BJ (cell line): ENCODE measurements at regions not wholly inside any gene's neighbourhood (a gene's known extent, or its start where the extent isn't known, plus 50 kb on each side); places are given as distances from the start of the nearest gene placed in this dataset.

Experiments used
- CTCF ChIA-PET: fragments of 350-600 bp; formaldehyde crosslinking; extraction: SDS; loops from one replicate; lab custom pipeline; 2021; ENCODE audit warnings: antibody characterized with exemption, inconsistent platforms; lab: Yijun Ruan, JAX
- POLR2A ChIA-PET: fragments of 300-600 bp; sonication (Branson Sonifier 250); formaldehyde crosslinking; extraction: SDS; loops from one replicate; lab custom pipeline; 2021; ENCODE audit warnings: antibody characterized with exemption; lab: Charles Lee
- DNase-seq: peaks from one replicate; pipeline ENCODE4 v3.0.0-alpha.2; 2011; ENCODE audit warnings: low read depth
- H3K27me3 ChIP-seq: 2 replicates; pipeline ENCODE4 v1.6.0; 2011; ENCODE audit warnings: low read length; ENCODE audit not compliant: control insufficient read depth, insufficient read depth
- H3K36me3 ChIP-seq: 2 replicates; pipeline ENCODE4 v1.5.1; 2011; ENCODE audit warnings: low read length; ENCODE audit not compliant: control insufficient read depth, insufficient read depth
- H3K4me3 ChIP-seq: 2 replicates; pipeline ENCODE4 v1.5.1; 2011; ENCODE audit warnings: low read depth, mild to moderate bottlenecking, control low read depth, low read length
- CTCF ChIP-seq: IDR thresholded peaks from 2 replicates; pipeline ENCODE4 v1.5.1; 2011; ENCODE audit warnings: low read depth, mild to moderate bottlenecking, control low read depth, inconsistent platforms, low read length, moderate library complexity; ENCODE audit not compliant: insufficient read depth

- POLR2A ChIA-PET = no interaction called here
- CTCF ChIA-PET = no interaction called here
- Histone ChIP-seq H3K27me3 (0 out of 2 replicates have a peak, but pooled peaks cover 2% of the 10 kb centered on the region), H3K4me3 (no peak overlapping the region), H3K36me3 (no peaks in the 10 kb centered on the region)
- DNase-seq = no peak
- no peak for TF ChIP-seq CTCF
Measured at GRCh38 chr10:60497364-60497763, 107.7 kb upstream of the ANK3 start.

- no peak for TF ChIP-seq CTCF
- DNase-seq = no peak
- ChIA-PET CTCF (interaction anchor here (0.6 kb wide), 1 partner anchor 663 kb away, joined by 3 read pairs; no protein-coding TSS in a partner anchor), POLR2A (no interaction called here)
- 0 out of 2 replicates have a peak, but pooled peaks cover 2% of the 10 kb centered on the region for H3K27me3 ChIP-seq
- no peak overlapping the region for H3K4me3 ChIP-seq
- no peaks in the 10 kb centered on the region for H3K36me3 ChIP-seq
Measured at GRCh38 chr10:60496181-60496580, 106.5 kb upstream of the ANK3 start.

- ChIA-PET POLR2A (no interaction called here), CTCF (no interaction called here)
Measured at GRCh38 chr10:60495338-60496055, 105.8 kb upstream of the ANK3 start.

GRCh38 chr10:60494774-60495173 is 105.1 kb upstream of the ANK3 start:
- no peaks in the 10 kb centered on the region for H3K36me3 ChIP-seq
- no peak for DNase-seq
- H3K27me3 ChIP-seq = no peaks in the 10 kb centered on the region
- no peak overlapping the region for H3K4me3 ChIP-seq
- CTCF ChIA-PET = interaction anchor here (0.6 kb wide), 1 partner anchor 131 kb away, joined by 3 read pairs; no protein-coding TSS in a partner anchor
- TF ChIP-seq CTCF = no peak
- POLR2A ChIA-PET = no interaction called here

More at GRCh38 chr10:60495338-60496055, 105.8 kb upstream of the ANK3 start:
- no peak for DNase-seq
- Histone ChIP-seq H3K4me3 (no peak overlapping the region), H3K36me3 (no peaks in the 10 kb centered on the region), H3K27me3 (0 out of 2 replicates have a peak, but pooled peaks cover 2% of the 10 kb centered on the region)
- TF ChIP-seq CTCF = no peak

GRCh38 chr10:60491162-60491561 is 101.5 kb upstream of the ANK3 start:
- no peak for DNase-seq
- H3K36me3 ChIP-seq = no peaks in the 10 kb centered on the region
- TF ChIP-seq CTCF = no peak
- H3K27me3 ChIP-seq = no peaks in the 10 kb centered on the region
- no peak overlapping the region for H3K4me3 ChIP-seq
- CTCF ChIA-PET = no interaction called here
- POLR2A ChIA-PET = no interaction called here
